Mesothelial cell of epicardium (in vitro differentiated cells): ENCODE measurements at regions not wholly inside any gene's neighbourhood (a gene's known extent, or its start where the extent isn't known, plus 50 kb on each side); places are given as distances from the start of the nearest gene placed in this dataset.

Experiments used
- DNase-seq, 2 experiments: peaks; one replicate each; pipeline ENCODE4 v3.0.0; 2021; ENCODE audit warnings: low spot score in 2 of 2; ENCODE audit not compliant: unreplicated experiment in 2 of 2
- H3K27ac Mint-ChIP-seq: 2 replicates; pipeline ENCODE4 v1.8.0; 2021; ENCODE audit warnings: mixed read lengths
- H3K27me3 Mint-ChIP-seq: 2 replicates; pipeline ENCODE4 v1.8.0; 2021; ENCODE audit warnings: low read depth, mixed read lengths
- H3K36me3 Mint-ChIP-seq: 2 replicates; pipeline ENCODE4 v1.8.0; 2021; ENCODE audit warnings: mixed read lengths
- H3K4me1 Mint-ChIP-seq: 2 replicates; pipeline ENCODE4 v1.8.0; 2021; ENCODE audit warnings: mixed read lengths
- H3K4me3 Mint-ChIP-seq: 2 replicates; pipeline ENCODE4 v1.8.0; 2021; ENCODE audit warnings: mild to moderate bottlenecking, moderate library complexity, mixed read lengths
- H3K9me3 Mint-ChIP-seq: 2 replicates; pipeline ENCODE4 v1.8.0; 2021; ENCODE audit warnings: mixed read lengths
- CTCF ChIP-seq: fragments of 200-600 bp; sonication (generic); IDR thresholded peaks from one replicate; pipeline ENCODE4 v1.5.0; 2021; ENCODE audit warnings: antibody characterized with exemption; ENCODE audit not compliant: unreplicated experiment

GRCh38 chr12:76687981-76688380, 75.9 kb upstream of the ZDHHC17 start:
- no peak overlapping the region for H3K4me3 Mint-ChIP-seq
- no peaks in the 10 kb centered on the region for H3K36me3 Mint-ChIP-seq
- no peak for DNase-seq
- H3K4me1 Mint-ChIP-seq, result peaks cover 38% of the 10 kb centered on the region
- H3K27me3 Mint-ChIP-seq, result no peaks in the 10 kb centered on the region
- no peak for TF ChIP-seq CTCF
- no peaks in the 10 kb centered on the region for H3K9me3 Mint-ChIP-seq
- peak overlapping the region; percentile 81 for H3K27ac Mint-ChIP-seq

GRCh38 chr12:76688631-76689030, 75.3 kb upstream of the ZDHHC17 start:
- Mint-ChIP-seq H3K4me3 (no peak overlapping the region), H3K27ac (peak overlapping the region; percentile 49), H3K4me1 (peaks cover 44% of the 10 kb centered on the region), H3K9me3 (no peaks in the 10 kb centered on the region), H3K27me3 (no peaks in the 10 kb centered on the region), H3K36me3 (no peaks in the 10 kb centered on the region)
- TF ChIP-seq CTCF, result no peak
- DNase-seq, result no peak

GRCh38 chr12:76690921-76691700, 72.8 kb upstream of the ZDHHC17 start:
- Mint-ChIP-seq H3K36me3 (no peaks in the 10 kb centered on the region), H3K27ac (no peak overlapping the region), H3K4me1 (peaks cover 38% of the 10 kb centered on the region), H3K4me3 (no peak overlapping the region), H3K9me3 (no peaks in the 10 kb centered on the region), H3K27me3 (no peaks in the 10 kb centered on the region)
- TF ChIP-seq CTCF, result no peak
- no peak for DNase-seq

- TF ChIP-seq CTCF, result no peak
- Mint-ChIP-seq H3K4me3 (no peak overlapping the region), H3K27ac (peak overlapping the region; percentile 47), H3K36me3 (no peaks in the 10 kb centered on the region), H3K9me3 (no peaks in the 10 kb centered on the region), H3K27me3 (no peaks in the 10 kb centered on the region), H3K4me1 (peaks cover 39% of the 10 kb centered on the region)
- DNase-seq, result no peak
Observed at GRCh38 chr12:76692846-76693245, 71.1 kb upstream of the ZDHHC17 start.

- H3K27ac Mint-ChIP-seq, result no peak overlapping the region
Observed at GRCh38 chr12:76694369-76694768, 69.5 kb upstream of the ZDHHC17 start.

More at GRCh38 chr12:76694369-76694768, 69.5 kb upstream of the ZDHHC17 start:
- H3K36me3 Mint-ChIP-seq, result no peaks in the 10 kb centered on the region
- H3K9me3 Mint-ChIP-seq, result no peaks in the 10 kb centered on the region
- no peak overlapping the region for H3K4me3 Mint-ChIP-seq
- no peak for DNase-seq
- no peaks in the 10 kb centered on the region for H3K27me3 Mint-ChIP-seq
- no peak for TF ChIP-seq CTCF
- peaks cover 31% of the 10 kb centered on the region for H3K4me1 Mint-ChIP-seq
